ENCODE measurements at regions not wholly inside any gene's neighbourhood (a gene's known extent, or its start where the extent isn't known, plus 50 kb on each side); places are given as distances from the start of the nearest gene placed in this dataset.

DNA sequence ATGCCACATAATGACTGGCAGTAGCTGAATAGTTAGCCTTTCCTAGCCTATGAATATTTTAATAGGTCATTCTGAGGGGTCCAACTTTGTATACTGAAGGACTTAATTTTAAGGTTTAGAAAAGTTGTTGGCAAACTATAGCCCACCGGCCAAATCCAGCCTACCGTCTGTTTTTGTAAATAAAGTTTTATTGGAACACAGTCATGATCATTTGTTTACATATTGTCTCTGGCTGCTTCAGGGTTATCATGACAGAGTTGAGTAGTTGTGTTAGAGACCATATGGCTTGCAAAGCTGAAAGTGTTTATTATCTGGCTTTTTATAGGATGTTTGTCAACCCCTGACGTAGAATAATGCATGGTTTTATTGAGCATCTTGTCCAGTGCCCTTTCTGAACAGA lies 73.4 kb downstream of the NTMT2 start:
- DNase-seq (ENCODE audit: low spot score in 2 of 2) (no peak), FAIRE-seq (no peak)

DNA sequence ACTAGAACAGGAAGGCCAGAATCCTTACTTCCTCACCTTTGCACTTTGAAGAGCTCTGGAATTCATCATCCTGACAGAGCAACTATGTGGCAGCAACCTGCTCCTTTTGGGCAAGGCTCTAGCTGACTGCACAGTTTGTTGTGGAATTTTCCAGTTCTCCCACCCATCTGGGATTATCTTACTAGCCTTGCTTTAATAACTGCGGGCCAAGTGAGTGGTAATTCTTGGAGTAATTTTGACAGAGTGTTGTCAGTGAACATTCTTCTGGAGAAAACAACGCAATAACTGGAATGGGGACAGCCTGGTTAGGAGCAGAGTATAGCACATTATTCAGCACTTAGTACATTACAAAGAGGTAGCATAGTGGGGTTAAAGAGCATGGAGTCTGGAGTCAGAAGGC lies 75.3 kb downstream of the NTMT2 start:
- DNase-seq (ENCODE audit: low spot score in 2 of 2) (no peak), FAIRE-seq (no peak)

GRCh38 chr1:170221495-170221894 lies 75.7 kb downstream of the NTMT2 start:
- DNase-seq (ENCODE audit: low spot score in 2 of 2) (no peak), FAIRE-seq (no peak)

DNA sequence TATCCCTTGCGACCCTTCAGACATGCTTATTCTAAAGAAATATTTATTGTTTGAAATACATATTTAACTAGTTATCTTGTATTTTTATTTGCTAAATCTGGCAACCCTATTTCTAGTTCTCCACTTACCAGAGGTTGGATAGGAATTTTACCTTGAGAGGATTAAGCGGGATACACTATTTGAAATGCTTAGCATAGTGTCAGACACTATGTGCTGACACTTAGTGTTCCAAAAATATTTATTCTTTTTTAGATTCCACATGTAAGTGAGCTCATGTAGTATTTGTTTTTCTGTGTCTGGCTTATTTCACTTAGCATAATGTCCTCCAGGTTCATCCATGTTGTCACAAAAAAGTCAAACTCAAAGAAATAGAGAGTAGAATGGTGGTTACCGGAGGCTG lies 78.7 kb downstream of the NTMT2 start:
- DNase-seq (ENCODE audit: low spot score in 2 of 2): no peak
- no peak for FAIRE-seq

DNA sequence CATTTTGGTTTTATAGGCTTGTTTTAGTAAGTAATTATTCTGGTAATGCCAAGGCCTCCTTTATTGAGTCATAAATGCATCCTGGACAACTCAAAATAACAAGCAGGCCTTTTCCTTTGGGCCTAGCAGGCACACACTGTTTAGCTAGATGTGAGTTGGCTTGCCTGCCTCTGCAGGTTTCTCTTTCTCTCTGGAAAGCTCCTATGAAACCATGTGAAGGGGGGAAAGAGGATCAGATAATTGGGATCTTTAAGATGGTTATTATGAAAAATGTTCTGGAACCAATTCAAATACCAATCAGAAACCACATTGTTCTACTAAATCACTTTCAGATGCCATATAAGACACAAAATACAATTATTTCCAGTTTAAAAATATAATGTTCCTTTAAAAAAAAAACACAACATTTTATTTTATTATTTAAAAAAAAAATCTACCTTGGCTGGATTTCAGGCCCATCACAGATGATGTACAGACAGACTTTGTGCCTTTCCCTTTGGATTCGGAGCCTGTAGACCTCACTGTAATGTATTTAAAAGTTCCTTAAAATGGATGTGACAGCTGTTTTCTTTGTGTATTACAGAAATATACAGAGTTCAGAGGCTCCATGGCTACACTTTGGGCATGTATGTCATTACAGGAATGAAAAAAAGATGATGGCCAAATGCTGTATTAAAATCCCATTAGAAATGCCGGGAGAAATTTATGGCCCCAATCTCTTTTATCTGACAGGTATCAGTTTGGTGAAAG lies 80.2 kb downstream of the NTMT2 start:
- FAIRE-seq (no peak), DNase-seq (ENCODE audit: low spot score in 2 of 2) (no peak)

- FAIRE-seq: no peak
- no peak for DNase-seq (ENCODE audit: low spot score in 2 of 2)
Observed at GRCh38 chr1:170226767-170227166, 81.0 kb downstream of the NTMT2 start.

DNA sequence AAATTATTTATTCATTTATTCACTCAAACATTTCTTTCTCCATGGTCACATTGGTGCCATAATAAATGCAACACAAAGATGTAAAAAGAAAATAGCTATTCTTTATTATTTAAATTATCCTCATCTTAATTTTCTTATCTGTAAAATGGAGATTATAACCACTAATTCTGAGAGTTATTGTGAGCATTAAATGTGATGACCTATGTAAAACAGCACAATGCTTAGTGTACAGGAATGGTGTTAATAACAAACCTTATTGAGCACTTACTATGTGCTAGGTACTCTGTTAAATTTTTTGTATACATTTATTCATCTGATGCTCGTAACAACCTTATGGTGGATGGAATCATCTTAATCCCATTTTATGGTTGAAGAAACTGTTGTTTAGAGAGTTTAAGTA lies 84.6 kb downstream of the NTMT2 start:
- FAIRE-seq (no peak), DNase-seq (ENCODE audit: low spot score in 2 of 2) (no peak)

- FAIRE-seq: no peak
- DNase-seq (ENCODE audit: low spot score in 2 of 2): no peak
Observed at GRCh38 chr1:170231662-170232061, 85.9 kb downstream of the NTMT2 start.

GRCh38 chr1:170238704-170239391 lies 93.1 kb downstream of the NTMT2 start:
- no peak for FAIRE-seq
- DNase-seq (ENCODE audit: low spot score in 2 of 2): no peak

- FAIRE-seq (no peak), DNase-seq (ENCODE audit: low spot score in 2 of 2) (no peak)
Observed at GRCh38 chr1:170239445-170239844, 93.7 kb downstream of the NTMT2 start.

DNA sequence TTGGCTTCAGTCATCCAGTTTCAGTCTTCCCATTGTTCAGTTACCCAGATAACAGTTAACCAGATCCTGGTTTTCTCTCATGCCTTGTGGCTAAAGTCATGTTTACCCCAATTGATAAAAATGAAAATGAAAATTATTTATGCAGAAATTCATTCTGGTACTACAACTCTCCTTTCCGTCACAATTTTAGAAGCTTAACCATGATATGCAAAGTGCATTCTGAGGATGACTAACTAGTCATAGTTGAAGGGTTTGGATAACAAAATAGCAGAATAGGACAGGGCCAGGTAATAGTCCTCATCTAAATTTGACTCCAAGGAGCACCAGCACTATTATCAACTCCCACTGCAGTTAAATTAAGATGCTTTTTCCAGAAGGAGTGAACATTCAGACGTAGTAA lies 94.7 kb downstream of the NTMT2 start:
- FAIRE-seq: no peak
- no peak for DNase-seq (ENCODE audit: low spot score in 2 of 2)

DNA sequence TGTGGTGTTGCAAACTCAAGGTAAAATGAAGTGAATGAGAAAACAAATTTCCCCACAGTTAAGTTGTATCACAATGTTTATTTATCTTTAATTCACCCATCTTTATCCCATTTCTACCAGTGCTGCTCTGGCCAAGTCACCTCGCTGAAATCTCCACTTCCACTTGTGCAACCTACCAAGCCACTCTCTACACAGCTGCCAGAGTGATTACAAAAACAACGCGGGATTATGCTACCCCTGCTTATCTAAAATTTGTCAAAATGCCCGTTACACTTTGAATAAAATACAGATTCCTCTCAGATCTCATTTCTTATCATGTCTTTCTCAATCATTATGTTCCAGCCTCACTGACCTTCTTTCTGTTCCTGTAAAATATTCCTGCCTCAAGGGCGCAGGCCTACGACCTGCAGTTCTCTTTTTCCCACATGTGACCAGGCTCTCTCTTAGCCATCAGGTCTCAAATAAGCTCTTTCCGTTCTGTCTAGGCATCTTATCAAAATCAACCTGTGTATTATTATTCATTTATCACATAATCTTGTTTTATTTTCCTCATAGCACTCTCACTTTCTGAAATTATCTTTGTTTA lies 95.6 kb downstream of the NTMT2 start:
- FAIRE-seq: no peak

GRCh38 chr1:170247751-170248521 lies 102.2 kb downstream of the NTMT2 start:
- no peak for FAIRE-seq

More for the DNA sequence above, 95.6 kb downstream of the NTMT2 start:
- DNase-seq (ENCODE audit: low spot score in 2 of 2): no peak

DNA sequence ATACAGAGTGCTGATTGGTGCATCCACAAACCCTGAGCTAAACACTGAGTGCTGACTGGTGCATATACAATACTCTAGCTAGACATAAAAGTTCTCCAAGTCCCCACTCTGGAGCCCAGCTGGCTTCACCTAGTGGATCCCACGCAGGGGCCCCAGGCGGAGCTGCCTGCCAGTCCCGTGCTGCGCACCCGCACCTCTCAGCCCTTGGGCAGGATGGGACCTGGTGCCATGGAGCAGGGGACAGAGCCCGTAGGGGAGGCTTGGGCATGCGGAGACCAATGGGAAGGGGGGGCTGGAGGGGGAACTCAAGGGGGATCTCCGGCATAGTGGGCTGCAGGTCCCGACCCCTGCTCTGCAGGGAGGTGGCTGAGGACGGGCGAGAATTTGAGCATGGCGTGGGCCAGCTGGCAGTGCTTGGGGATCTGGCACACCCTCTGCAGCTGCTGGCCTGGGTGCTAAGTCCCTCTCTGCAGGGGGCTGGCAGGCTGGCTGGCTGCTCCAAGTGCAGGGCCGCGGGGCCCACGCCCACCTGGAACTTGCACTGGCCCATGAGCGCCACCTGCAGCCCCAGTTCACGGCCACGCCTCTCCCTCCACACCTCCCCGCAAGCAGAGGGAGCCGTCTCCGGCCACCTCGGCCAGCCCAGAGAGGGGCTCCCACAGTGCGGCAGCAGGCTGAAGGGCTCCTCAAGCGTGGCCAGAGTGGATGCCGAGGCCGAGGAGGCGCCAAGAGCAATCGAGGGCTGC lies 104.9 kb downstream of the NTMT2 start:
- no peak for FAIRE-seq

More at GRCh38 chr1:170247751-170248521, 102.2 kb downstream of the NTMT2 start:
- DNase-seq (ENCODE audit: low spot score in 2 of 2): no peak

DNA sequence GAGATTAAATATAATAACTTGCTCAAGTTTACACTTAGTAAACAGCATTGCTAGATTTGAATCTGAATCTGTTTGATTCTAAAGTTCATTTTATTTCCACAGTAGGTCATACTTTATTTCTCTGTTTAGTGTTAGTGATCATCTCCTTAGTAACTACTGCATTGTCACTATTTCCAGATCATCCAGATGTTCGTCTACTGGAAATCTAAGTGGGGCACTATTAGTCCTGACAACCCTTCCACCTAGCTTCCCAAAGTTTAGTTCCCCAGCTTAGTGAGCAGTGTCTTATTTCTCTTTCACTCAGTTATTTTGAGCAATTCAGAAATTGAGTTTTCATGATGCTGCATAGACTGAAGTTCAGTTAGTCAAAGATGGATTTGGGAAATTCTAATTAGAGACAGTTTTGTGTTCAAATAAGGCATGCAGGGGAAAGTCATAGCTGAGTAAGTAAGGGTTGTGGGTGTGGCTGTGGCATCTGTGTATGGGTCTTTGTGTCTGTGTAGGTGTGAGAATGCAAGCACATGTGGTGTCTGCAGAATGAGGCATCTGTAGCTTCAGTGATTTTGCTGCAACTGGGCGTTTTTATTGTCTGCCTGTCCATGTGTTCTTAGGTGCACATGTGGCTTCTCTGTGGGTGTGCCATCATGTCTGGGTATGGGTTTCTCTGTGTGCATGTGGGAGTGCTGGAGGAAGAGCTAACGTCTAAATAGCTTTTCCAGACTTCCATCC lies 107.3 kb downstream of the NTMT2 start:
- no peak for DNase-seq (ENCODE audit: low spot score in 2 of 2)
- FAIRE-seq: no peak

More for the DNA sequence above, 104.9 kb downstream of the NTMT2 start:
- DNase-seq (ENCODE audit: low spot score in 2 of 2): no peak

DNA sequence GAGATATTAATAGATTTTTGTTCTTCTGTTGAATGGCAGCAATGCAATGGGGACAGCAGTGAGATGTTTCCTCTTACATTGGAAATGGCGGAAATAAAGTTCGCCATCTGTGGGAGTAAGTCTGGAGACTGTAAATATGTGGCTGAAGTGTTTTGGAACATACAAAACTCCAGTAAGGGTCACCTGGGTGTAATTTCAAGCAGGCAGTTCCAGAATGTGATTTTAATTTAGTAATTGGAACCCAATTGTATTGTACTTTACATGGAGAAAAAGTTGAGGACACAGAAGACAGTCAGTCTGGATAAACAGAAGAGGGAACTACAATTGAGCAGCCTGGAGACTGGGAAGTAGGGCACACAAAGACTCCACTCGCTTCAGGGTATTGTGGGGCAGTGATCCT lies 108.6 kb downstream of the NTMT2 start:
- DNase-seq (ENCODE audit: low spot score in 2 of 2): no peak
- FAIRE-seq: no peak

DNA sequence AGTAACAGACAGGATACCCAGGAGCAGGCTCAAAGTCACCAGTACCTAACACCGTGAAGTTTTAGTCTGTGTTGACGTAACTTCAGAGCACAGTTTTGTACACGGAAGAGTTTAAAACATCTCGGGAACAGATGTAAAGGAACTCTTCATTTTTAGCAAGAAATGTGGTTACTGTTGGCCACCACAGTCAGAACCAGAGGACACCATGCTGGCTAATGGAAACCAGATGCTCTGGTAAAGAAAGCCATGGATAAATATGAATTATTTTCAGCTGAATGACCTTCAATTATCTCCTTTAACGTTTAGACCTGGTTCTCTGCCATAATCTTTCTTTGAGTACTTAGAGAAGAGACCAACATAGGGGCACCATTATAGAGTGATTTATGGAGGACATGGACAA lies 115.9 kb downstream of the NTMT2 start:
- no peak for FAIRE-seq
- DNase-seq (ENCODE audit: low spot score in 2 of 2): no peak

DNA sequence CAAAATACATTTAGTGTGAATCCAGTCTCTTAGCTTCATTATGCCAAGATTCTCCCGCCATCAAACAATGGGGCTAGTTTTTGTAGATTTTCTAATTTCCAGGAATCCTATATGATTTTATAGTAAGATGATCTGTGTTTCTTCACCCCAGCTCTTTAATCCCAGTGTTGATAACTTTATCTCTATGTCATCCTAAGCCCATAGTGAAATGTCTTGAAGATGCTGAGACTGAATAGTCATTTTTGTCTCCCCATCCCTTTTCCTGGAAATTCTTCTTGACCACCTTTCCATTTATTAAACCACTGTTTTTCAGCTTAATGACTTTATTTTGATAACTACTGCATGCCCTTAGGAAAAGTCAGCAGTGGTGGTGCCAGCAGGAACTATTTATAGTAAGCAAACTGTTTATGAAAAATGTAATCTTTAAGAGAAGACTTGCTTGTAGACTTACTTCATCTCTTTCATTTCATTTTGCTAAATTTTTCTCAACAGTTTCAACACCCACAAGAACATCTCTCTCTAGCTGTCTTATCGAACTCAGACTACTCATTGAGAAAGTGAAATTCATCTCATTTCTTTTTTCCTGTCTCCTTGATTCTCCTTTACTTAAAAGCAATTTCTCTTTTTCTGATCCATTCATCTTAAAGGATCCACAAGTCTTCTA lies 116.6 kb downstream of the NTMT2 start:
- DNase-seq (ENCODE audit: low spot score in 2 of 2): no peak

DNA sequence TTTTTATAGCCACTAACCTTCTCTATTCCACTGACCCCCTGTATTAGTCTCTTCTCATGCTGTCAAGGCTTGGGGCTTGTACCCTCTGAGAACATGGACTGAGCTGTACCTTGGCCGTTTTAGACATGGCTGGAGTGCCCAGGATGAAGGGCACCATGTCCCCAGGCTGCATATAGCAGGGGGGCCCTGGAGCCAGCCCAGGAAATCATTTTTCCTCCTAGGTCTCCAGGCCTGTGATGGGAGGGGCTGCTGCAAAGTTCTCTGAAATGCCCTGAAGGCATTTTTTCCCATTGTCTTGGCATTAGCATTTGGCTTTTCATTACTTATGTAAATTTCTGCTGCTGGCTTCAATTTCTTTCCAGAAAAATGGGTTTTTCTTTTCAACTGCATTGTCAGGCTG lies 119.5 kb downstream of the NTMT2 start:
- DNase-seq (ENCODE audit: low spot score in 2 of 2) (no peak), FAIRE-seq (no peak)

More for the DNA sequence above, 116.6 kb downstream of the NTMT2 start:
- FAIRE-seq: no peak

All from frontal cortex (tissue), 3 donors.